ENCODE measurements at regions not wholly inside any gene's neighbourhood (a gene's known extent, or its start where the extent isn't known, plus 50 kb on each side); places are given as distances from the start of the nearest gene placed in this dataset.

DNA sequence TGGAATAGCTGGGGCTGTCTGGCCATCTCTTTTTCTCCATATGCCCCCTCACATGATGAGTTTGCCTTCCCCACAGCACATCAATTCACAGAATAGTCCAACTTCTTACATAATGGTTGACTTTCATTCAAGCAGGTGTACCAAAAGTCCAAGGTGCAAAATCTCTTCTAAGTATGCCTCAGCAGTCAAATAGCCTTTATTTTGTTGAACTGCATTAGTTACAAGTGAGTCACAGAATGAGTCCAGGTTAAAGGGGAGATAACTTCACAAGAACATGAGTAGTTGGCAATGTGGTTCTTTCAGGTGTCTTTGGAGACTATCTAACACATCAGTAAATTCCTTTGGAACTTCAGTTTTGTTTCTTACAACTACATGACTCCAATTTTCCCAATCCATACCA lies 672.5 kb downstream of the PRELID2 start:
- TF ChIP-seq, protein P1, sequence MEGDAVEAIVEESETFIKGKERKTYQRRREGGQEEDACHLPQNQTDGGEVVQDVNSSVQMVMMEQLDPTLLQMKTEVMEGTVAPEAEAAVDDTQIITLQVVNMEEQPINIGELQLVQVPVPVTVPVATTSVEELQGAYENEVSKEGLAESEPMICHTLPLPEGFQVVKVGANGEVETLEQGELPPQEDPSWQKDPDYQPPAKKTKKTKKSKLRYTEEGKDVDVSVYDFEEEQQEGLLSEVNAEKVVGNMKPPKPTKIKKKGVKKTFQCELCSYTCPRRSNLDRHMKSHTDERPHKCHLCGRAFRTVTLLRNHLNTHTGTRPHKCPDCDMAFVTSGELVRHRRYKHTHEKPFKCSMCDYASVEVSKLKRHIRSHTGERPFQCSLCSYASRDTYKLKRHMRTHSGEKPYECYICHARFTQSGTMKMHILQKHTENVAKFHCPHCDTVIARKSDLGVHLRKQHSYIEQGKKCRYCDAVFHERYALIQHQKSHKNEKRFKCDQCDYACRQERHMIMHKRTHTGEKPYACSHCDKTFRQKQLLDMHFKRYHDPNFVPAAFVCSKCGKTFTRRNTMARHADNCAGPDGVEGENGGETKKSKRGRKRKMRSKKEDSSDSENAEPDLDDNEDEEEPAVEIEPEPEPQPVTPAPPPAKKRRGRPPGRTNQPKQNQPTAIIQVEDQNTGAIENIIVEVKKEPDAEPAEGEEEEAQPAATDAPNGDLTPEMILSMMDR (IDR thresholded peaks at IDR 0.05), result no peak
- Mint-ChIP-seq H3K9me3 (no peaks in the 10 kb centered on the region), H3K27ac (no peak overlapping the region), H3K36me3 (ENCODE audit: low read depth) (no peaks in the 10 kb centered on the region), H3K4me3 (no peak overlapping the region), H3K27me3 (ENCODE audit: low read depth, poor library complexity) (peaks cover 3% of the 10 kb centered on the region), H3K4me1 (peaks cover 55% of the 10 kb centered on the region)
- DNase-seq, result no peak

DNA sequence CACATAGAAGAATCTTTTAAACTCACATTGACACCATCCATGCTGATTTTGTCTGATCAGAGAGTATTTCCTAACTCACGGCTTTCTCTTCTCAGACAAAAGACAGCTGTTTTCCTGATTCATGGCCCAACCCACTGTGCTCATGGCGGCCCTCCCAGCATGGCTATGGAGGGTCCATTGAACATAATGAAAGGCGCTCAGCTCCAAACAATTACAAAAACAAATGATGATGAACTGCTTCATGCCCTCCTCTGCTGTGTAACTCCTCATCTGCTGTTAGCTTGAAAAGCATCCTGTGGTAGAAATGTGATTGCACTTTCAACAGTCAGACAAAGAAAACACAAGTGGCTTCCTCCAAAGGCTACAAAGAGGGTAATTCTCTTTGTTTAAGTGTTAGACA lies 673.8 kb downstream of the PRELID2 start:
- Mint-ChIP-seq H3K9me3 (no peaks in the 10 kb centered on the region), H3K27me3 (ENCODE audit: low read depth, poor library complexity) (peaks cover 3% of the 10 kb centered on the region), H3K4me1 (peaks cover 62% of the 10 kb centered on the region), H3K36me3 (ENCODE audit: low read depth) (no peaks in the 10 kb centered on the region), H3K27ac (no peak overlapping the region), H3K4me3 (no peak overlapping the region)
- TF ChIP-seq, protein P1 (IDR thresholded peaks at IDR 0.05), result no peak
- no peak for DNase-seq

DNA sequence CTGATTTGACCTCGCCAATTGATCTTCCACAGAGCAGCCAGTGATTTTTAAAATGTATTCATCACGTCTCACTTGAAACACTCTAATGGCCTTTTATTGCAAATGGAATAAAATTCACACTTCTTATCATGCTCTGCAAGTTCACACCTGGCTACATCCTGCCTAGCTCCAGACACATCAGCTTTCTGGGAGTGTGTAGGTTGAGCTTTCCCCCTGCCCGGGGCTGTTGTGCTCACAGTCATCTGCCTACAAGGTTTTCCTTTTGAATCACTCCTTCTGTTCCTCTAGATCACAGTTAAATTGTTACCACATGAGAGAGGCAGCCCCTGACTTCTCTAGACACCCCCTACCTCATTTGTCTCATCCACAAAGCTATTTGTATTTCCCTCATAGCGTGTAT lies 674.5 kb downstream of the PRELID2 start:
- Mint-ChIP-seq H3K9me3 (no peaks in the 10 kb centered on the region), H3K27me3 (ENCODE audit: low read depth, poor library complexity) (peaks cover 3% of the 10 kb centered on the region), H3K36me3 (ENCODE audit: low read depth) (no peaks in the 10 kb centered on the region), H3K27ac (no peak overlapping the region), H3K4me1 (peaks cover 62% of the 10 kb centered on the region), H3K4me3 (no peak overlapping the region)
- no peak for DNase-seq
- TF ChIP-seq, protein P1 (IDR thresholded peaks at IDR 0.05), result no peak

DNA sequence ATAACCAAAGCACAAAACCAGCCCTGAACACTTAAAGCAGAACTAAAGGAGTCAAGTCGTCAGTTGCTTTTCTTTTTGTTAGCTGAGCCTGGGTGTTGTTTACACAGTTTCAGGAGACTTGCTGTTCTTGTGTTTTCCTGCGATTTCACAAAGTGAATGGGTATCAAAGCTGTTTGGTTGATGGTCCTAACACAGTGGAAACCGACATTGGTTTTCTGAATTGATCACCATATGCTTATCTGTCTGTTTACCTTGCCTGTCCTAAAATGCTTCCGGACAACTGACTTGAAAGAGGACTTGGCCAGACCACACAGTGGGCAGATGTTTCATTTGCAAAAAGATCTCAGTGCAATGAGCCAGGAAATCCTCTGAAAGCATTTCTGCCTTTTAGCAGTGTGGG lies 676.4 kb downstream of the PRELID2 start:
- H3K4me1 Mint-ChIP-seq, result peaks cover 47% of the 10 kb centered on the region
- no peaks in the 10 kb centered on the region for H3K9me3 Mint-ChIP-seq
- H3K36me3 Mint-ChIP-seq (ENCODE audit: low read depth), result no peaks in the 10 kb centered on the region
- TF ChIP-seq, protein P1 (IDR thresholded peaks at IDR 0.05), result no peak
- no peak for DNase-seq
- H3K27me3 Mint-ChIP-seq (ENCODE audit: low read depth, poor library complexity), result peaks cover 3% of the 10 kb centered on the region
- peak overlapping the region; percentile 9 for H3K4me3 Mint-ChIP-seq
- peak overlapping the region; percentile 63 for H3K27ac Mint-ChIP-seq

DNA sequence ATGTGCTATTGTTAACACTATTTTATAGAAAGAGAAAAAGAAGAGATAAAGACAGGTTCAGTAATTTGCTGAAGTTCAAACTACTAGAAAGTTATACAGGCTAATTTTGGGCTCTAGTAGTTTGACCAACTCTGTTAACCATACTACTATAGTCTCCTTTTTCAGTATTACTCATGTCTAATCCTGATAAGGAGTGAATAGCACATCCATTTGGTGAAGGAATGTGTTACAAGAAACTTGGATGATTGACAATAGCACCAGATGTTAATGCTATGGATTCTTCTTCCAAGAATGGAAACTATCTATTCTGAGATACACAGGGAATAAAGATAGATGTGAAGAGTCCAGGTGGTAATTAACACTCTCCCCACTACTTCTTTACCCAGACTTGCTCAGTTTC lies 677.3 kb downstream of the PRELID2 start:
- Mint-ChIP-seq H3K36me3 (ENCODE audit: low read depth) (no peaks in the 10 kb centered on the region), H3K27me3 (ENCODE audit: low read depth, poor library complexity) (peaks cover 3% of the 10 kb centered on the region), H3K27ac (no peak overlapping the region), H3K9me3 (no peaks in the 10 kb centered on the region), H3K4me3 (no peak overlapping the region), H3K4me1 (peaks cover 44% of the 10 kb centered on the region)
- DNase-seq, result no peak
- TF ChIP-seq, protein P1 (IDR thresholded peaks at IDR 0.05), result no peak

DNA sequence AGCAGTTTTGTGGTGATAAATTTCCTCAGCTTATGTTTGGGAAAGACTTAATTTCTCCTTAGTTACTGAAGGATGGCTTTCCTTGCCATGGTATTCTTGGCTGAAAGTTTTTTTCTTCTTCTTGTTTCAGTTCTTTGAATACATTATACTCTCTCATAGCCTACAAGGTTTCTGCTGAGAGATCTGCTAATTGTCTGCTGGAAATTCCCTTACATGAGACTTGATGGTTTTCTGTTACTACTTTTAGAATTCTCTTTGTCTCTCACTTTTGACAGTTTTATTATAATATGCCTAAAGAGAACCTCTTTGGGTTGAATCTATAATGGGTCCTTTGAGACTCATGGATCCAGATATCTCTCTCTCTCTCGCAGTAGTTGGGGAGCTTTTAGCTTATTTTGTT lies 693.6 kb downstream of the PRELID2 start:
- H3K36me3 Mint-ChIP-seq (ENCODE audit: low read depth), result no peaks in the 10 kb centered on the region
- no peak for DNase-seq
- H3K27ac Mint-ChIP-seq, result no peak overlapping the region
- peaks cover 3% of the 10 kb centered on the region for H3K27me3 Mint-ChIP-seq (ENCODE audit: low read depth, poor library complexity)
- TF ChIP-seq, protein P1 (IDR thresholded peaks at IDR 0.05), result no peak
- no peaks in the 10 kb centered on the region for H3K9me3 Mint-ChIP-seq
- peaks cover 8% of the 10 kb centered on the region for H3K4me1 Mint-ChIP-seq
- H3K4me3 Mint-ChIP-seq, result no peak overlapping the region
